ENCODE measurements at regions not wholly inside any gene's neighbourhood (a gene's known extent, or its start where the extent isn't known, plus 50 kb on each side); places are given as distances from the start of the nearest gene placed in this dataset.

GRCh38 chr12:88775742-88776151, 195.5 kb upstream of the KITLG start:
- peak; percentile 27 for ATAC-seq (ENCODE audit: insufficient read depth, low FRiP score)
- no peaks in the 10 kb centered on the region for H3K4me1 ChIP-seq (ENCODE audit: control insufficient read depth in 5 of 5, insufficient read depth in 5 of 5, low read length in 5 of 5)
- TF ChIP-seq, protein P1, sequence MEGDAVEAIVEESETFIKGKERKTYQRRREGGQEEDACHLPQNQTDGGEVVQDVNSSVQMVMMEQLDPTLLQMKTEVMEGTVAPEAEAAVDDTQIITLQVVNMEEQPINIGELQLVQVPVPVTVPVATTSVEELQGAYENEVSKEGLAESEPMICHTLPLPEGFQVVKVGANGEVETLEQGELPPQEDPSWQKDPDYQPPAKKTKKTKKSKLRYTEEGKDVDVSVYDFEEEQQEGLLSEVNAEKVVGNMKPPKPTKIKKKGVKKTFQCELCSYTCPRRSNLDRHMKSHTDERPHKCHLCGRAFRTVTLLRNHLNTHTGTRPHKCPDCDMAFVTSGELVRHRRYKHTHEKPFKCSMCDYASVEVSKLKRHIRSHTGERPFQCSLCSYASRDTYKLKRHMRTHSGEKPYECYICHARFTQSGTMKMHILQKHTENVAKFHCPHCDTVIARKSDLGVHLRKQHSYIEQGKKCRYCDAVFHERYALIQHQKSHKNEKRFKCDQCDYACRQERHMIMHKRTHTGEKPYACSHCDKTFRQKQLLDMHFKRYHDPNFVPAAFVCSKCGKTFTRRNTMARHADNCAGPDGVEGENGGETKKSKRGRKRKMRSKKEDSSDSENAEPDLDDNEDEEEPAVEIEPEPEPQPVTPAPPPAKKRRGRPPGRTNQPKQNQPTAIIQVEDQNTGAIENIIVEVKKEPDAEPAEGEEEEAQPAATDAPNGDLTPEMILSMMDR (IDR thresholded peaks at IDR 0.05; ENCODE audit: control extremely low read depth, extremely low read depth) = no peak

GRCh38 chr12:88767699-88768098, 187.4 kb upstream of the KITLG start:
- Histone ChIP-seq H3K4me1 (ENCODE audit: control insufficient read depth in 5 of 5, insufficient read depth in 5 of 5, low read length in 5 of 5) (no peaks in the 10 kb centered on the region), H3K9me3 (ENCODE audit: control insufficient read depth in 4 of 4, insufficient read depth in 3 of 4, low read length in 3 of 4) (no peaks in the 10 kb centered on the region), H3K4me3 (no peak overlapping the region), H3K36me3 (ENCODE audit: control insufficient read depth in 4 of 4, insufficient read depth in 4 of 4, low read length in 4 of 4) (no peaks in the 10 kb centered on the region), H3K9ac (ENCODE audit: insufficient read depth in 1 of 2, low read length in 2 of 2) (no peak overlapping the region), H3K27me3 (ENCODE audit: control insufficient read depth in 3 of 3, insufficient read depth in 3 of 3, low read length in 2 of 3) (no peaks in the 10 kb centered on the region), H3K27ac (ENCODE audit: low read depth in 1 of 2, low read length in 1 of 2) (no peak overlapping the region)
- ATAC-seq (ENCODE audit: insufficient read depth, low FRiP score) = no peak
- TF ChIP-seq, protein P1 (IDR thresholded peaks at IDR 0.05; ENCODE audit: control extremely low read depth, extremely low read depth) = no peak
- 78 to 90% methylated on average over 1 of the region's 1 CpG for WGBS, 2 donors
- DNase-seq = no peak

More at GRCh38 chr12:88775742-88776151, 195.5 kb upstream of the KITLG start:
- peaks cover 0 to 2% (median 0%) of the 10 kb centered on the region in 4 donors for H3K9me3 ChIP-seq (ENCODE audit: control insufficient read depth in 4 of 4, insufficient read depth in 3 of 4, low read length in 3 of 4)
- H3K27me3 ChIP-seq (ENCODE audit: control insufficient read depth in 3 of 3, insufficient read depth in 3 of 3, low read length in 2 of 3) = no peaks in the 10 kb centered on the region
- H3K36me3 ChIP-seq (ENCODE audit: control insufficient read depth in 4 of 4, insufficient read depth in 4 of 4, low read length in 4 of 4) = no peaks in the 10 kb centered on the region
- peak in 1 of 3 donors; percentile 2 for DNase-seq
- no peak overlapping the region for H3K9ac ChIP-seq (ENCODE audit: insufficient read depth in 1 of 2, low read length in 2 of 2)
- no peak overlapping the region for H3K27ac ChIP-seq (ENCODE audit: low read depth in 1 of 2, low read length in 1 of 2)
- H3K4me3 ChIP-seq = no peak overlapping the region
- 61 to 67% methylated on average over 3 of the region's 3 CpGs for WGBS, 2 donors

DNA sequence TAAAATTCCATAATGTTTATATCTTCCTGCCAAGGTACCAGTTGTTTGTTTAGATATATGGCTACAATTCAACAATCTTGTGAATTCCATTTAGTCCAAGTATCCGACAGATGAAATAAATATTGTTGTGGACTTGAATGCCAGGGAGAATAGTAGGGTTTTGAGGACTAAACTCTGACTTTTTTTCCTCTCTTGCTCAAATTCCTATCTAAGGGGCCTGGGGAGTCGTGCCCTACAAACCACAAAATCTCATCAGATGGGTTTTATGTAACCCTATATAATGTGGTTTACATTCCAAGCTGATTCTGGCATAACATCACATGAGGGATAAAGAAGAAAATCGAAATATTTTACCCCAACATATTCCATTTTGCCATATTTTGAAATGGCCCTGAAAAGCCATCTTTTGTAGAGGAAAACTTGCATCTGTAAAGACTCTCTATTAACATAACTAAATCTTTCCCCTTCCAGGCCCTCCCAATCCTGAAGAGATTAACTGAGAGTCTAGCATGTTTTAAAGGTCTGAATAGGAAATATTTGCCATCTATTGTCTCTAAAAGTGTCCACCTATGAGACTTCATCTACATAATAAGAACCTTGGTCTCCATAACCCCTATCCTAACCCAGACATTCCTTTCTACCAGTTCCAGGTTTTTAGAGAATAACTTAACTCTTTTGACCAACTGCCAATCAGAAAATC, 184.7 kb upstream of the KITLG start:
- Histone ChIP-seq H3K27me3 (ENCODE audit: control insufficient read depth in 3 of 3, insufficient read depth in 3 of 3, low read length in 2 of 3) (no peaks in the 10 kb centered on the region), H3K9ac (ENCODE audit: insufficient read depth in 1 of 2, low read length in 2 of 2) (no peak overlapping the region), H3K9me3 (ENCODE audit: control insufficient read depth in 4 of 4, insufficient read depth in 3 of 4, low read length in 3 of 4) (no peaks in the 10 kb centered on the region), H3K27ac (ENCODE audit: low read depth in 1 of 2, low read length in 1 of 2) (no peak overlapping the region), H3K4me3 (no peak overlapping the region), H3K4me1 (ENCODE audit: control insufficient read depth in 5 of 5, insufficient read depth in 5 of 5, low read length in 5 of 5) (no peaks in the 10 kb centered on the region), H3K36me3 (ENCODE audit: control insufficient read depth in 4 of 4, insufficient read depth in 4 of 4, low read length in 4 of 4) (no peaks in the 10 kb centered on the region)
- DNase-seq = no peak
- TF ChIP-seq, protein P1 (IDR thresholded peaks at IDR 0.05; ENCODE audit: control extremely low read depth, extremely low read depth) = no peak
- no peak for ATAC-seq (ENCODE audit: insufficient read depth, low FRiP score)
- WGBS, 2 donors = 69 to 73% methylated on average over 3 of the region's 3 CpGs

Measured in lung (tissue), 11 donors.